HG03520 (cell line): ENCODE measurements at regions not wholly inside any gene's neighbourhood (a gene's known extent, or its start where the extent isn't known, plus 50 kb on each side); places are given as distances from the start of the nearest gene placed in this dataset.

ENCODE experiments used
- ATAC-seq: cut with Tn5 transposase; IDR thresholded peaks from one replicate; pipeline ENCODE4 v1.9.1; 2021; ENCODE audit warnings: mild to moderate bottlenecking, moderate library complexity; ENCODE audit not compliant: unreplicated experiment

GRCh38 chr7:142347091-142347490, 89.2 kb upstream of the PRSS58 start:
- ATAC-seq = no peak

GRCh38 chr7:142345811-142346210, 88.0 kb upstream of the PRSS58 start:
- ATAC-seq = no peak

GRCh38 chr7:142338633-142339501, 81.0 kb upstream of the PRSS58 start:
- no peak for ATAC-seq

GRCh38 chr7:142337054-142338001, 79.5 kb upstream of the PRSS58 start:
- ATAC-seq = no peak

- no peak for ATAC-seq
These were observed 76.9 kb upstream of the PRSS58 start for GRCh38 chr7:142334806-142335205.

GRCh38 chr7:142334236-142334635, 76.4 kb upstream of the PRSS58 start:
- no peak for ATAC-seq

GRCh38 chr7:142332421-142332820, 74.6 kb upstream of the PRSS58 start:
- no peak for ATAC-seq

- no peak for ATAC-seq
These were observed 74.1 kb upstream of the PRSS58 start for GRCh38 chr7:142331941-142332340.

- ATAC-seq = no peak
These were observed 71.4 kb upstream of the PRSS58 start for GRCh38 chr7:142329062-142329790.

- no peak for ATAC-seq
These were observed 70.7 kb upstream of the PRSS58 start for GRCh38 chr7:142328551-142328950.

- ATAC-seq = no peak
These were observed 70.0 kb upstream of the PRSS58 start for GRCh38 chr7:142327628-142328405.

- ATAC-seq = no peak
These were observed 65.8 kb upstream of the PRSS58 start for GRCh38 chr7:142323706-142324105.

GRCh38 chr7:142321391-142321790, 63.5 kb upstream of the PRSS58 start:
- ATAC-seq = no peak

GRCh38 chr7:142320883-142321282, 63.0 kb upstream of the PRSS58 start:
- ATAC-seq = no peak

- no peak for ATAC-seq
These were observed 62.1 kb upstream of the PRSS58 start for GRCh38 chr7:142319970-142320369.

- ATAC-seq = no peak
These were observed 56.4 kb upstream of the PRSS58 start for GRCh38 chr7:142314281-142314680.

GRCh38 chr7:142313528-142313927, 55.7 kb upstream of the PRSS58 start:
- ATAC-seq = no peak

GRCh38 chr7:142311876-142312275, 54.0 kb upstream of the PRSS58 start:
- ATAC-seq = no peak

- ATAC-seq = no peak
These were observed 51.1 kb upstream of the PRSS58 start for GRCh38 chr7:142308918-142309317.

- no peak for ATAC-seq
These were observed 50.5 kb upstream of the PRSS58 start for GRCh38 chr7:142308326-142308725.
